ENCODE measurements at regions not wholly inside any gene's neighbourhood (a gene's known extent, or its start where the extent isn't known, plus 50 kb on each side); places are given as distances from the start of the nearest gene placed in this dataset.

DNA sequence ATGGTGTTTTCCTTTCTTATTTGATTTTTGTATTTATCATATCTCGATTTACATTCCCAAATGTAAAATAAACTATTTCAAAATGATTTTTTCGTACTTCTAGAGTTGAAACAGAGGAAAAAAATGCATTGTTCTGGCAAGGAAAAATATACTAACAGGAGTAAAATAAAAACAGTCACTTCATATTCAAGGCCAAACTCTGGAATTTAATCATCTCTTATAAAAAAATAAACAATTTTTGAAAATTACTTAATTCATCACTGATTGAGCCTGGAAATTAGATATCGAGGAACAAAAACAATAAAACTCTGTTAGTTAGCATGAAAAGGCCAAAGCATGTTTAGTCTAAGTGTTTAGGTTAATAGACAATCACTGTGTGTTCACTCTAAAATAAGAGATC is 61.1 kb upstream of the PALM2AKAP2 start:
- ATAC-seq (ENCODE audit: poor library complexity) = no peak
- intact Hi-C loops (cut with DNase I) = no loop called here
- no peak for DNase-seq

DNA sequence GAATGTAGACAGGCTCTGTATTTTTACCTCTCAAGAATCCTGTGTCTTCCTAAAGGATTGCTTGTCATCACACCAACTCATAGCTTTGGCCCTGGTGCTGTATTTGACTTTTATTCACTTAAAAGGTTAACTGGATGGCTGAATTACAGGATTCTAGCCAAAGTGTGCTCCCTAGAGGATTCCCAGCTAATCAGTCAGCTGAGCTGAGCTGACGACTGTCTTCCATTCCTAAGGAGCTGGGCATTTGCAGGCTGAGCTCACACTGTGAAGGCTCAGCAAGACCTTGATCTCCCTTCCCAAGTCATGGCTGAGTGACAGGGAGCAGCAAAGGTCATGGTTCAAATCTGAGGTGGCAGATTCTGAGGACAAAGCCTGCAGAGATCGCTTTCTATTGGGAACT is 59.0 kb upstream of the PALM2AKAP2 start:
- intact Hi-C loops (cut with DNase I) = no loop called here
- ATAC-seq (ENCODE audit: poor library complexity) (no peak), DNase-seq (no peak)

DNA sequence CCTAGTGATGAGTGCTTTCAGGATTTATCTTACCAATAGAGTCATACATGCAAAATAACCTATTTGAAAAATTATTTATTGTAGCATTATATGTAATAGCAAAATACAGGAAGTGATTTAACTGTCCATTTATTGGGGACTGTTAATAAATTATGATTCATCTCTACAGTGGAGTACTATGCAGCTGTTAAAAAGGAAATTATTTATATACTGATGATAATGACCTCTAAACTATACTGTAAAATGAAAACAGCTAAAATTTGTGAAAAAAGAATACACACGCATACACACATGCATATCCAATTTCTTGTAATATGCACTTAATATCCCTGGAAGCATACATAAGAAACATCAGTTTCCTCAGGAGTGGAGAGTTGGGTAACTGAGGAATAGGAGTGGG is 58.0 kb upstream of the PALM2AKAP2 start:
- DNase-seq (no peak), ATAC-seq (ENCODE audit: poor library complexity) (no peak)
- intact Hi-C loops (cut with DNase I) = no loop called here

DNA sequence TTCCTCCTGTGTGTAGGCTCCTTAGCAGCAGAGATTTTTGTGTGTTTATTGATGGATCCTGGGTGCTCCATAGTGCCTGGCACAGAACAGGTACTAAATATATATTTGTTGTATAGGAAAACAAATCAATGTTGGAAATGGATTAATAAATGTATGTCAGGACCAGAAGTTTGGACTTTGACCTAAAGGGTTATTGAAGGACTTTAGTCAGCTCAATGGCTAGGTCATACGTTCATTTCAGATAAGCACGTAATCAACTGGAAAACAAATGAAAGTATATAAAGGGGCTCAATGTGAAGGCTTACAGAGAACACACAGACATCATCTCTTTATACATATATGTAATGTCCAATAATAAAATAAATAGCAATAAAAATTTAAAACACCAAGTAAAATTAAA is 56.2 kb upstream of the PALM2AKAP2 start:
- ATAC-seq (ENCODE audit: poor library complexity) (no peak), DNase-seq (no peak)
- intact Hi-C loops (cut with DNase I) = no loop called here

DNA sequence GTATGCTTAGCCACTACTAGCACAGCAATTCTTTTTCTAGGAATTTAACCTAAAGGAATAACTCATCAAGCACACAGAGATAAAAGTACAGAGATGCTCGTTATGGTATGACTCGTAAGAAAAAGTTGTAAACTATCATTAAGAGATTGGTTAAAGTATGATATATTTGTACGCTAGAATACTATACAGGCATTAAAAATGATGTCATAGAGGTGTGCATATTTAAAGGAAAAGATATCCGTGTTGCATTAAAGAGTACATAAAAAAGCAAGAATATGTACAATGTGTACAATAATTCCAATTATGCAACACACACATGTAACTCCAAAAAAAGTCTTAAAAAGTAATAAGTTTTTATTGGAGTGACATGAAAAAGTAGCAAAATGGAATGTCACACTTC is 54.5 kb upstream of the PALM2AKAP2 start:
- intact Hi-C loops (cut with DNase I) = no loop called here
- DNase-seq = no peak
- ATAC-seq (ENCODE audit: poor library complexity) = no peak

DNA sequence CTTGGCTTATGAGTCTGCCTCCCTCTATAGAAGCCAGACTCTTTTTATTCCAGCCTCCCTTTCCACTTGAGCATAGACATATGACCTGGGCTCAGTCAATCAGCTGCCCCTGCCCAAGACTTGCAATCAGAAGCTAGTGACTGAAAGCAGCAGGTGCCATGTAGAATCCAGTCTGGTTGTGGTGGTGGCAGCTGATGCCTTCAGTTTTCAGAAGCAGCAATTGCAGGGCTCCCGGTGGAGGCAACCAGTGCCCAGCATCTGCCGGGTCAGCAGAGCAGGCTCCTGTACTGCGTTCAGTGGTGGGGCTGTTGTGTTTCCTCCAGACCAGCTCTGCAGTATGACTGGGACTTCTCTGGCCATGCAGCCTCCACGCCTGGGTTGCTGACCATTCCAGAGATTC is 53.9 kb upstream of the PALM2AKAP2 start:
- ATAC-seq (ENCODE audit: poor library complexity) (no peak), DNase-seq (no peak)
- intact Hi-C loops (cut with DNase I) = no loop called here

DNA sequence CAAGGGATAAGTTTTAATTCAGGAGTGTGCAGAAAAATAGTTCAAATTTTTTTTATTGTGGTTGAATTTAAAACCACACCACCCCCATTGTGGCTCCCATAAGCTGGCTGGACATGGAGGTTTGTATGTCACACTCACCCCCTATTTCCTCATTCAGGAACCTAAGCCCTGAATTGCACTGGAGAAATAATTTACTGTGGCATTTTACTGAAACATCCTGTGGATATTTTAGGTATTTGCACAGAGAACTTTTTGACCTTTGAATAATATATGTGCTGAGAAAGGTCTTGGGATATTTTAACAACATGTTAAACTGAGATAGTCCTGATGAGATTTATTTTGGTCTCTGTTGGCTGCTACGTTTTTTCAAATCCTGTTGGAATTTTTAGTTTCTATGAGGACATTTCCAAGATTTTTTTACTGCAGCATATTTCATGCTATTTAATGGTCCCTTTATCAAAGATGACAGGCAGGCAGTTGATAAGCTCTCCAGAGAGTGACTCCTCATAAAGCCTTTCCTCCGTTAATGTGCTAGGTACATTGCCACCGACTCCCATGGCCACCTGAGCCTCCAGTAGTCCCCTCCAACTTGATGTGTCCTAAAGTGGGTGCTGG is 51.2 kb upstream of the PALM2AKAP2 start:
- intact Hi-C loops (cut with DNase I) = no loop called here
- DNase-seq = no peak
- no peak for ATAC-seq (ENCODE audit: poor library complexity)

DNA sequence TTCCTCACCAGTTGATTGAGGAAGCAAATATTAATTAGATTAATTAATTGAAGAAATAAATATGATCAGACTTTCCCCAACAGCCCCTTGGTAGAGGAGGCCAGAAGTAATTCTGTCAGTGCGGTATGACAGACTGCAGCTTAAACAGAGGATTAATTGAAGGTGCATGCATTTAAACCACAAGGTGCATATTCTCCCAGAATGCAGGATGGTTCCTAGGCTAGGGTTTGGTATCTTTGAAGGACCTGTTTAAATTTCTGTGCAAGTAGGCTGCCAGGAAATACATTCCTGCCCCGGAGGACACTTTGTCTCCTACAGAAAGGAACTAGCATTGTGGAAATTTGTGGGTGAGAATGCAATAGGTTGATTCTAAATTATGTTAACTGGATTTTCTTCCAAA is 50.5 kb upstream of the PALM2AKAP2 start:
- intact Hi-C loops (cut with DNase I) = no loop called here
- ATAC-seq (ENCODE audit: poor library complexity) (no peak), DNase-seq (no peak)
